Fibroblast of mammary gland (primary cell): ENCODE measurements at regions not wholly inside any gene's neighbourhood (a gene's known extent, or its start where the extent isn't known, plus 50 kb on each side); places are given as distances from the start of the nearest gene placed in this dataset.

Experiments used
- DNase-seq: peaks from one replicate; pipeline ENCODE4 v3.0.0-alpha.2; 2010; ENCODE audit warnings: low read depth
- H3K4me3 ChIP-seq: 2 replicates; pipeline ENCODE4 v1.5.1; 2011; ENCODE audit warnings: low read depth, mild to moderate bottlenecking, low read length, moderate library complexity; ENCODE audit not compliant: control insufficient read depth
- TF ChIP-seq, protein P1 (sequence below): conservative IDR thresholded peaks from 2 replicates; pipeline ENCODE4 v1.5.1; 2011; ENCODE audit warnings: low read depth, low read length, inconsistent platforms; ENCODE audit not compliant: control insufficient read depth, insufficient read depth

DNA sequence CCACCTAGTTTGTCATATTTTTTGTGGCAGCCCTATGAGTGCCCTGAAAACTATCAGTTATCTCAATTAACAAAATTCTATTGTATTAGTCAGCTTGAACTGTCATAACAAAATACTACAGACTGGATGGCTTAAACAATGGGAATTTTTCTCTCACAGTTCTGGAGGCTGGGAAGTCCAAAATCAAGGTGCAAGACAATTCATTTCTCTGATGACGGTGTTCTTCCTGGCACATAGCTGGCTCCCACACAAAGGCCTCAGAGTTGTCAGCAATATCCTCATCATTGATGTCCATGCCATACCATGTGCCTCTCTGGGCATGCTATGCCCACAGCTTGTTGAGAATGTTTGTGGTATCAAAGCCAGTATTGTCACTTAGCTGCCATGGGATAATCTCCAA is 691.9 kb downstream of the NR2F1-AS1 start:
- no peak for DNase-seq
- no peak overlapping the region for H3K4me3 ChIP-seq
- TF ChIP-seq, protein P1, sequence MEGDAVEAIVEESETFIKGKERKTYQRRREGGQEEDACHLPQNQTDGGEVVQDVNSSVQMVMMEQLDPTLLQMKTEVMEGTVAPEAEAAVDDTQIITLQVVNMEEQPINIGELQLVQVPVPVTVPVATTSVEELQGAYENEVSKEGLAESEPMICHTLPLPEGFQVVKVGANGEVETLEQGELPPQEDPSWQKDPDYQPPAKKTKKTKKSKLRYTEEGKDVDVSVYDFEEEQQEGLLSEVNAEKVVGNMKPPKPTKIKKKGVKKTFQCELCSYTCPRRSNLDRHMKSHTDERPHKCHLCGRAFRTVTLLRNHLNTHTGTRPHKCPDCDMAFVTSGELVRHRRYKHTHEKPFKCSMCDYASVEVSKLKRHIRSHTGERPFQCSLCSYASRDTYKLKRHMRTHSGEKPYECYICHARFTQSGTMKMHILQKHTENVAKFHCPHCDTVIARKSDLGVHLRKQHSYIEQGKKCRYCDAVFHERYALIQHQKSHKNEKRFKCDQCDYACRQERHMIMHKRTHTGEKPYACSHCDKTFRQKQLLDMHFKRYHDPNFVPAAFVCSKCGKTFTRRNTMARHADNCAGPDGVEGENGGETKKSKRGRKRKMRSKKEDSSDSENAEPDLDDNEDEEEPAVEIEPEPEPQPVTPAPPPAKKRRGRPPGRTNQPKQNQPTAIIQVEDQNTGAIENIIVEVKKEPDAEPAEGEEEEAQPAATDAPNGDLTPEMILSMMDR = no peak

DNA sequence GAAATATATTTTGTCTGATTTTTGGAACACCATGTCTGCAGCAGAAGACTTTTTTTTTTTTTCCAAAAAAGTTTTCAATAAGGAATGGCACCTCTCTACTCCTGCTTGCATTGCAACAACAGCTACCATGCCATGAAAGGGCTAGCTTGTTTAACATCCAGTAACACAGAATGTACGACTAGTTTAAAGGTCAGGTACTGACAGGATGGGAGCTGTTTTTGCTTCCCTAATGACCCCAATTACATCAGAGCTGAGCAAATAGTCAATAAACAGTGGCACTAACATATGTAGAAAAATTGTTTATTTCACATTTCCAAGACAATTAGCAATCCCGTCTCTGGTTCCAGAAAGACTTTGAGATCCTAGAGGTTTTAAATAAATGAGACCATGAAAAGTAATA is 693.8 kb downstream of the NR2F1-AS1 start:
- no peak for DNase-seq
- TF ChIP-seq, protein P1 = no peak
- no peak overlapping the region for H3K4me3 ChIP-seq

DNA sequence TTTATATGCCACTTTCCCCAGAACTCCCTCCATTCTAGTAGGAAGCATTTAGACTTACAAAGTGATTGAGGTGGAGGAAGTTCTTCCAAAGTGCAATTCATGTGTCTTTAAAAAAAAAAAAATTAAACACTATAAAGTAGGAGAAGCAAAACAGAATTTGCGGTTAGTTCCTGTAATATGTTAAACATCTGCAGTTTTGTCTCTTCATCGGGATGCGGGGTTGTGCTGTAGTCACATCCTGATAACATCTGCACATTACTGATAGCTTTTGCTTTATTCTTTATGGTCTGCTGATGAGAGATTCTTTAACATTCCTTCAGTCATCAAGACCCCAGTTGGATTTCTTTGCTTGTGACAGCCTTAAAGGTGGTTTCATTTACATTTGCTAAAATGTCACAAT is 694.3 kb downstream of the NR2F1-AS1 start:
- DNase-seq = no peak
- TF ChIP-seq, protein P1 = no peak
- no peak overlapping the region for H3K4me3 ChIP-seq

DNA sequence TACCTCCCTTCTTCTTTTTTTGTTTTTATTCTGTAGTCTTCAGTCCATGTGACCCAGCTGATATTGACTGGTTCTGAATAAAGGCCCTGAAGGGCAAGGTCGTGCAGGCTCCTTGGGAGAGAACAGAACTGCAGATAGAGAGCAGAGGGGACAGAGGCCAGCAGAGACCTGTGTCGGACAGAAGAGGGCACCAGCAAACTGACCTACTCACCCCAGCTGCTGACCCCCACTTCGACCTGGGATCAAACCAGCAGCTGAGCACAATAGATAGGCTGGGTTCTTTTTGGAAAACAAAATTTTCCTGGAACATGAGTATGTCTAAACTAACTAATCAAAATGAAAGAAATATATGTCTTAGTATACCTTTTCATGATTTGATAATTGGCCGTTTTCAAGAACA is 695.1 kb downstream of the NR2F1-AS1 start:
- DNase-seq = no peak
- TF ChIP-seq, protein P1 = no peak
- no peak overlapping the region for H3K4me3 ChIP-seq

DNA sequence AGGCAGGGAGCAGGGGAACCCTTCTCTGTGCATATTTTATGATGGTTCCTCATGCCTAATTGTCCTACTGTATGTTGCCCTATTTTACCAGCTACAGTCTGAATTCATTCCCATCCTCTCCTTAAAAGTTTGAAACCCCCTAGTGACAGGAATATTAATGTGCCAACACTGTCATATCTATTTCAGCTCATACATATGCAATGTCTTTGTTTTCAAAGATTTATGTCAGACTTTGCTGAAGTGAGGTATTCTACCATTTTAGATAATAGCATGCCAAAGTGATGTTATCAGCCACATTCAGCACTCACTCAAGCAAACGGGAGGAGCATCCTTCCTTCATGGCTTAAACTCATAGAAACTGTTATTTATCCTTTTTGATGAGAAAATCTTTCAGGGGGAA is 696.5 kb downstream of the NR2F1-AS1 start:
- no peak for DNase-seq
- no peak overlapping the region for H3K4me3 ChIP-seq
- TF ChIP-seq, protein P1 = no peak

DNA sequence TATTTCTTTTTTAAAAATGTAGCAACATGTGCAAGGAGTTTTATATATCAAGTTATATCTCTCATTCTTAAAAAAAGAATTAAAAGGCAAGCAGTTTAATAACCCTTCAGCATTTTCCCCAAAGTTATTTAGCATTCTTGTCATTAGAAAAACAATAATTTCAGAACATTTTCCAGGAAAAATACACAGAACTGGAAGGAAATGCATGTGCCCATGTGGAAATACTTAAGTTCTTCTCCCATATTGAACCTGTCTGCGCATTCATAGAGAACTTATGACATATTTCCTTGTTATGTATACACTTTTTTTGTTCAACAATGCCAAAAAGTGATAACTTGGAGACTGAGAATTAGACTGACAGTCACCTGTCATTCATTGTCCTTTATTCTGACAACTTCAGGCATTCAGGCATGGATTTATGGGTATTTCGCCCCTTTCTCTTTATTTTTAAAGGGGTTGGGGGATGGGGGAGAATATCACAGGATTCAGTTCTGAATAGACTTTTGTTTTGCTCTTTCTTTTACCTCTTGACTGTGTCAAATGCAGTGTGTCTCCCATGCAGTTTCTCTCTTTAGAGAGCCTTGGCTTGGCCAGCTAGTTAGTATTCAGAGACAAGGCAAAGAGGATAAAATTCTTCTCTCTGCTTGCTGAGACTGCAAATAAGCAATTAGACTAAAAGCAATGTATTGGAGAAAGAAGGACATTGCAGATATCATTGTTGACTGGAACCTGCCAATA is 701.0 kb downstream of the NR2F1-AS1 start:
- DNase-seq = no peak
- TF ChIP-seq, protein P1 = no peak
- H3K4me3 ChIP-seq = no peak overlapping the region
